Astrocyte of the spinal cord (primary cell): ENCODE measurements at regions not wholly inside any gene's neighbourhood (a gene's known extent, or its start where the extent isn't known, plus 50 kb on each side); places are given as distances from the start of the nearest gene placed in this dataset.
A peak's percentile ranks its signal among the peaks of the same experiment; 100 is the strongest.

Source experiments
- DNase-seq: peaks from one replicate; pipeline ENCODE4 v3.0.0; 2011; ENCODE audit warnings: low read depth, low spot score
- H3K4me3 ChIP-seq: 2 replicates; pipeline ENCODE4 v1.5.1; 2011; ENCODE audit warnings: low read depth, mild to moderate bottlenecking, low read length, moderate library complexity
- in situ Hi-C: cut with HindIII; loops from 2 replicates; pipeline ENCODE4 v1.10.0; 2017; ENCODE audit warnings: low sequenced_read_pairs
- TF ChIP-seq, protein P1 (sequence below): IDR thresholded peaks from 2 replicates; pipeline ENCODE4 v1.5.1; 2012; ENCODE audit warnings: low read depth, mild to moderate bottlenecking, low read length, inconsistent platforms

DNA sequence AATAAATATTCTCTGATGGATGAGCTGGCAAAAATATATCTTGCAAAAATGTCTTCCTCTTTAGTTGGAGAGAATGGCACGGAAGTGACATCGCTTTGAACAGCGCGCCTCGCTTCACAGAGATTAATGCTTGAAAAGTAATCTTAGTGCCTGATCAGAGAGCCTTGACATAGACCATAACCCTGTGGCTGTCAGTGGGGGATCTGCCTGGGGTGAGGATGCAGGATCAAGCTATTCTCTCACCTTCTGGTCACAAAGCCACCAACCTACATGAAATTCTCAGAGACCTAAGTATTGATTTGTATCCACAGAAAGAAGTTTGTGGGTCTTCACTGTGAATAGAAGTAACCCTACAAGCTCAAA is 492.6 kb downstream of the LMO4 start:
- in situ Hi-C loops = no loop called here
- no peak for DNase-seq
- TF ChIP-seq, protein P1, sequence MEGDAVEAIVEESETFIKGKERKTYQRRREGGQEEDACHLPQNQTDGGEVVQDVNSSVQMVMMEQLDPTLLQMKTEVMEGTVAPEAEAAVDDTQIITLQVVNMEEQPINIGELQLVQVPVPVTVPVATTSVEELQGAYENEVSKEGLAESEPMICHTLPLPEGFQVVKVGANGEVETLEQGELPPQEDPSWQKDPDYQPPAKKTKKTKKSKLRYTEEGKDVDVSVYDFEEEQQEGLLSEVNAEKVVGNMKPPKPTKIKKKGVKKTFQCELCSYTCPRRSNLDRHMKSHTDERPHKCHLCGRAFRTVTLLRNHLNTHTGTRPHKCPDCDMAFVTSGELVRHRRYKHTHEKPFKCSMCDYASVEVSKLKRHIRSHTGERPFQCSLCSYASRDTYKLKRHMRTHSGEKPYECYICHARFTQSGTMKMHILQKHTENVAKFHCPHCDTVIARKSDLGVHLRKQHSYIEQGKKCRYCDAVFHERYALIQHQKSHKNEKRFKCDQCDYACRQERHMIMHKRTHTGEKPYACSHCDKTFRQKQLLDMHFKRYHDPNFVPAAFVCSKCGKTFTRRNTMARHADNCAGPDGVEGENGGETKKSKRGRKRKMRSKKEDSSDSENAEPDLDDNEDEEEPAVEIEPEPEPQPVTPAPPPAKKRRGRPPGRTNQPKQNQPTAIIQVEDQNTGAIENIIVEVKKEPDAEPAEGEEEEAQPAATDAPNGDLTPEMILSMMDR = no peak
- H3K4me3 ChIP-seq = no peak overlapping the region

DNA sequence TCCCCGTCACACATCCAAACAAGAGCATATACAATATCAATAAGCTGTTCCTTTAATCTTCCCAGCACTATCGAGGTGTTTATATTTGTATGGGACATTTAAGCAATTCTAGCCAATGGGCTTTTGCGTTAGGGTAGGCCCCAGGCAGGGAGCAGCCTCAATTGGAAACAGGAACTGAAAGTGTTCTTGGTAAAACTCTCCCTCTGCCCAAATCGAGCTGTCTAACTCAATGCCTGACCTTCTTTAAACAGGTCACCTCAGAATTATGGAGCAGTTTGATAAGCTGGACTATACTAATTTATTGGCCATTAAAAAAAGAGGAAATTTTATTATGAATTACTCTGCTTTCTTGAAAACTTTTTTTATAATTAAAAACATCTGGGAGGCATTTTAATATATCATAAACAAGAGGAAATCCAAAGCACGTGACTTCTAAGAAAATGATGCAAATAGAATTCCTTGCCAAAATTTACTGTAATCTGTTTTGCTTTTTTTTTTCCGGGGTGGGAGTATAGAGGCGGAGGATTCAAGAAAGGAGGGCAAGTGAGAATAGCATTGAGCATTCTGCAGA is 498.1 kb downstream of the LMO4 start:
- no peak overlapping the region for H3K4me3 ChIP-seq
- in situ Hi-C loops = no loop called here
- TF ChIP-seq, protein P1 = no peak
- DNase-seq = peak; percentile 57

DNA sequence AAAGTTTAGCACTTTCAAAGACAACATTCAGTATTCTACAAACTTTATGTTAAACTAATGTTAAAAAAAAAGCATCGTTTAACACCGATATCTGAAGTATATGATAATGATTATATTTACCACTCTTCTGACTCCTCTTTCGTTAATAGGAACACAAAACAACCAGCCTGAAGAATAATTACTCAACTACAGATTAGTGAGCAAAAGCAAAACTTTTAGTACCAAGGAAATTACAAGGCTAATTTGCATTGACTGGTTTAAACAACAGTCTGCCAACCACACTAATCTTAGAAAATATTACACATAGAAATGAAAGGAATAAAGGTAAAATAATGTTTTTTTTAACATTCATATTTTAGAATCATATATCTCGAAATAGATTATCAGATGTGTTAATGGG is 500.7 kb downstream of the LMO4 start:
- in situ Hi-C loops = no loop called here
- no peak overlapping the region for H3K4me3 ChIP-seq
- no peak for DNase-seq
- TF ChIP-seq, protein P1 = no peak

DNA sequence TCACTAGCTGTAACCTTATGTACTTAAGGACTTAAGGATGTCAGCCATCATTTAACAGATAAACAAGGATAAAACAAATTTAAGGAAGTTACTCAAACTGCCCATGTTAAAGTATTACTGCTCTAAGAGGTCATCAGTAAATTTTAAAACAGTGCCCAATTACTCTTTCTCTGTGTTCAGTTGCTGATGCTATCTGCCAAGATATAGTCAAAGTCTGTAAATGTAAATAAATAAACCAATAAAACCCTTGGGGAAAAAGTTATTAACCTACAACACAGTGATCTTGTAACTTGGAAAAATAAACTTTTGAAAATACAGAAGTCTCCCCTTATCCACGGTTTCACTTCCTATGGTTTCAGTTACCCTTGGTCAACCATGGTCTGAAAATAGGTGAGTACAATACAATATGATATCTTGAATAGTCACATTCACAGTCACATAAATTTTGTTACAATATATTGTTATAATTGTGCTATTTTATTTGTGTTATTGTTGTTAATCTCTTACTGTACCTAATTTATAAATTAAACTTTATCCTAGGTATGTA is 501.8 kb downstream of the LMO4 start:
- TF ChIP-seq, protein P1 = no peak
- no peak for DNase-seq
- H3K4me3 ChIP-seq = no peak overlapping the region
- in situ Hi-C loops = no loop called here

DNA sequence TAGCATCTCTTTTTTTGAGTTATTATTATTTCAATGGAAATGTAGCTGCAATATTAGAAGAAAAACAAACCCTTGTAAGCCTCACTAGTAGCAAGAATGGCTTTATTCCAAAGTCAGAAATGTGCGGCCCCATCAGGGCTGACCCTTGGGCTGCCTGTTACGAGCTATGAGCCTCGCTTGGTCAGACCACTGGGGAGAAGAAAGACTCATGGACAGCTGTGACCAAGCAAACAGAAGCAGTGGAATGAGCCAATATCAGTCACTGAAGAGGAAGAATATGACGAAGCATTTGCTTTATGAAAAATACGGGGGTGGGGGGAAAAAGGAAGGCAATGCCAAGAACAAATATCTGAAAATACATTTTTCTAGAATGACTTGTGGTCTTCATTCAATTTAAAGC is 504.5 kb downstream of the LMO4 start:
- DNase-seq = peak; percentile 74
- no peak overlapping the region for H3K4me3 ChIP-seq
- TF ChIP-seq, protein P1 = no peak
- in situ Hi-C loops = no loop called here

DNA sequence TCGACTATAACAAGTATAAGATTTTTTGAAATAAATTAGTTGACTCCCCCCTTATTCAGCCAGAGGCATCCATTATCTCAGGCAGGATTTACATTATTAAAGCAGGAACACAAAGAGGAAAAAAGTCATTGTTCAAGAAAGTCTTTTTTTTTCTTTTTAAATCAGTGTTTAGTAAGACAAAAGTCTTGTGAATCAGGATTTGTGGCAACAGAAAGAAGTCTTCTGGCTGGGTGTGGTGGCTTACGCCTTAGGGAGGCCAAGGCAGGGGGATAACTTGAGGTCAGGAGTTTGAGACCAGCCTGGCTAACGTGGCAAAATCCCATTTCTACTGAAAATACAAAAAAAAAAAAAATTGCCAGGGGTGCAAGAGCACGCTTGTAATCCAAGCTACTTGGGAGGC is 505.5 kb downstream of the LMO4 start:
- no peak for DNase-seq
- H3K4me3 ChIP-seq = no peak overlapping the region
- TF ChIP-seq, protein P1 = no peak
- in situ Hi-C loops = no loop called here
